BJ (cell line): ENCODE measurements at regions not wholly inside any gene's neighbourhood (a gene's known extent, or its start where the extent isn't known, plus 50 kb on each side); places are given as distances from the start of the nearest gene placed in this dataset.

Experiments
- CTCF ChIA-PET: fragments of 350-600 bp; formaldehyde crosslinking; extraction: SDS; loops from one replicate; lab custom pipeline; 2021; ENCODE audit warnings: antibody characterized with exemption, inconsistent platforms; lab: Yijun Ruan, JAX
- POLR2A ChIA-PET: fragments of 300-600 bp; sonication (Branson Sonifier 250); formaldehyde crosslinking; extraction: SDS; loops from one replicate; lab custom pipeline; 2021; ENCODE audit warnings: antibody characterized with exemption; lab: Charles Lee
- DNase-seq: peaks from one replicate; pipeline ENCODE4 v3.0.0-alpha.2; 2011; ENCODE audit warnings: low read depth
- H3K27me3 ChIP-seq: 2 replicates; pipeline ENCODE4 v1.6.0; 2011; ENCODE audit warnings: low read length; ENCODE audit not compliant: control insufficient read depth, insufficient read depth
- H3K36me3 ChIP-seq: 2 replicates; pipeline ENCODE4 v1.5.1; 2011; ENCODE audit warnings: low read length; ENCODE audit not compliant: control insufficient read depth, insufficient read depth
- H3K4me3 ChIP-seq: 2 replicates; pipeline ENCODE4 v1.5.1; 2011; ENCODE audit warnings: low read depth, mild to moderate bottlenecking, control low read depth, low read length
- CTCF ChIP-seq: IDR thresholded peaks from 2 replicates; pipeline ENCODE4 v1.5.1; 2011; ENCODE audit warnings: low read depth, mild to moderate bottlenecking, control low read depth, inconsistent platforms, low read length, moderate library complexity; ENCODE audit not compliant: insufficient read depth

- ChIA-PET POLR2A (no interaction called here), CTCF (interaction anchor here (0.6 kb wide), 1 partner anchor 885 kb away, joined by 3 read pairs; no protein-coding TSS in a partner anchor)
- H3K27me3 ChIP-seq: no peaks in the 10 kb centered on the region
- TF ChIP-seq CTCF: no peak
- no peaks in the 10 kb centered on the region for H3K36me3 ChIP-seq
- no peak for DNase-seq
- H3K4me3 ChIP-seq: no peak overlapping the region
These were observed 419.4 kb downstream of the GPATCH2 start for GRCh38 chr1:217211486-217211885.

- Histone ChIP-seq H3K27me3 (no peaks in the 10 kb centered on the region), H3K36me3 (no peaks in the 10 kb centered on the region), H3K4me3 (no peak overlapping the region)
- TF ChIP-seq CTCF: no peak
- DNase-seq: no peak
- POLR2A ChIA-PET: no interaction called here
- CTCF ChIA-PET: no interaction called here
These were observed 425.3 kb downstream of the GPATCH2 start for GRCh38 chr1:217205578-217205977.

GRCh38 chr1:217196616-217197015 is 434.3 kb downstream of the GPATCH2 start:
- no peak for DNase-seq
- POLR2A ChIA-PET: no interaction called here
- H3K27me3 ChIP-seq: no peaks in the 10 kb centered on the region
- no peak for TF ChIP-seq CTCF
- CTCF ChIA-PET: no interaction called here
- H3K4me3 ChIP-seq: no peak overlapping the region
- H3K36me3 ChIP-seq: no peaks in the 10 kb centered on the region

- POLR2A ChIA-PET: no interaction called here
- Histone ChIP-seq H3K36me3 (no peaks in the 10 kb centered on the region), H3K4me3 (no peak overlapping the region), H3K27me3 (no peaks in the 10 kb centered on the region)
- no peak for DNase-seq
- no peak for TF ChIP-seq CTCF
- CTCF ChIA-PET: interaction anchor here (0.6 kb wide), 1 partner anchor 351 kb away, joined by 3 read pairs; no protein-coding TSS in a partner anchor
These were observed 437.7 kb downstream of the GPATCH2 start for GRCh38 chr1:217193151-217193550.

- no peaks in the 10 kb centered on the region for H3K36me3 ChIP-seq
- ChIA-PET CTCF (no interaction called here), POLR2A (no interaction called here)
- no peak for DNase-seq
- TF ChIP-seq CTCF: no peak
- H3K4me3 ChIP-seq: no peak overlapping the region
- no peaks in the 10 kb centered on the region for H3K27me3 ChIP-seq
These were observed 439.4 kb downstream of the GPATCH2 start for GRCh38 chr1:217191441-217191840.
